K562 (cell line): ENCODE measurements at regions not wholly inside any gene's neighbourhood (a gene's known extent, or its start where the extent isn't known, plus 50 kb on each side); places are given as distances from the start of the nearest gene placed in this dataset.

ENCODE experiments used
- EP300 ChIP-seq: IDR thresholded peaks from 2 replicates; pipeline ENCODE4 v1.6.1; 2012; ENCODE audit warnings: low read length, improper control_type of control experiment
- PHF20 ChIP-seq: fragments of 450-650 bp; IDR thresholded peaks from 2 replicates; pipeline ENCODE4 v1.6.1; 2018; ENCODE audit not compliant: partially characterized antibody
- PREB ChIP-seq: sonication (generic); formaldehyde crosslinking; IDR thresholded peaks from 2 replicates; pipeline ENCODE4 v1.8.1; 2023; ENCODE audit warnings: mild to moderate bottlenecking, missing genetic modification reagents

GRCh38 chr10:47182934-47183703 lies 116.9 kb upstream of the GDF10 start:
- TF ChIP-seq PHF20, result no peak
- no peak for TF ChIP-seq EP300
- no peak for TF ChIP-seq PREB (CRISPR knock-in tag)
